Keratinocyte (primary cell): ENCODE measurements at regions not wholly inside any gene's neighbourhood (a gene's known extent, or its start where the extent isn't known, plus 50 kb on each side); places are given as distances from the start of the nearest gene placed in this dataset.

ENCODE experiments used
- DNase-seq: peaks from one replicate; pipeline ENCODE4 v3.0.0-alpha.2; 2011; ENCODE audit warnings: low read depth, missing footprints, low spot score
- FAIRE-seq: peaks from 2 replicates; lab custom pipeline; 2011; peaks lifted over from hg19 to GRCh38; lab: Jason Lieb, UNC
- H2AFZ ChIP-seq: 2 replicates; pipeline ENCODE4 v1.6.0; 2012; ENCODE audit warnings: low read length, control low read depth, inconsistent platforms; ENCODE audit not compliant: control insufficient read depth
- H3K27ac ChIP-seq: 2 replicates; pipeline ENCODE4 v1.5.1; 2011; ENCODE audit warnings: low read length; ENCODE audit not compliant: control insufficient read depth, insufficient read depth
- H3K27me3 ChIP-seq: 3 replicates; pipeline ENCODE4 v1.6.0; 2011; ENCODE audit warnings: low read length; ENCODE audit not compliant: control insufficient read depth, insufficient read depth; ENCODE audit errors: extremely low read depth
- H3K36me3 ChIP-seq, 2 experiments: 2 replicates in 1 of 2; 3 replicates in 1 of 2; pipeline ENCODE4 v1.5.1; 2011; ENCODE audit warnings: low read length in 2 of 2, mild to moderate bottlenecking in 1 of 2; ENCODE audit not compliant: control insufficient read depth in 2 of 2, insufficient read depth in 2 of 2; ENCODE audit errors: extremely low read depth in 1 of 2
- H3K4me1 ChIP-seq: 3 replicates; pipeline ENCODE4 v1.5.1; 2011; ENCODE audit warnings: low read length; ENCODE audit not compliant: control insufficient read depth, insufficient read depth; ENCODE audit errors: extremely low read depth
- H3K4me2 ChIP-seq: 3 replicates; pipeline ENCODE4 v1.6.0; 2011; ENCODE audit warnings: low read depth, low read length; ENCODE audit not compliant: control insufficient read depth, insufficient read depth; ENCODE audit errors: extremely low read depth
- H3K4me3 ChIP-seq, 3 experiments: fragments of 200-600 bp in 1 of 3; sonication (generic) in 1 of 3; 2 replicates in 2 of 3; 3 replicates in 1 of 3; pipeline ENCODE4 v1.5.1; 2011 to 2016; ENCODE audit warnings: low read length in 3 of 3, mild to moderate bottlenecking in 3 of 3, control low read depth in 2 of 3, inconsistent platforms in 1 of 3, low read depth in 1 of 3, mixed read lengths in 1 of 3, mixed run types in 1 of 3, moderate library complexity in 1 of 3; ENCODE audit not compliant: control insufficient read depth in 2 of 3, insufficient read depth in 2 of 3; ENCODE audit errors: extremely low read depth in 1 of 3
- H3K79me2 ChIP-seq: 2 replicates; pipeline ENCODE4 v1.6.0; 2012; ENCODE audit warnings: low read length; ENCODE audit not compliant: control insufficient read depth, insufficient read depth
- H3K9ac ChIP-seq: 3 replicates; pipeline ENCODE4 v1.6.0; 2011; ENCODE audit warnings: low read length; ENCODE audit not compliant: control insufficient read depth, insufficient read depth; ENCODE audit errors: extremely low read depth
- H3K9me1 ChIP-seq: 3 replicates; pipeline ENCODE4 v1.6.0; 2011; ENCODE audit warnings: low read length; ENCODE audit not compliant: control insufficient read depth, insufficient read depth; ENCODE audit errors: extremely low read depth
- H3K9me3 ChIP-seq: 2 replicates; pipeline ENCODE4 v1.5.1; 2012; ENCODE audit warnings: low read depth, low read length; ENCODE audit not compliant: control insufficient read depth
- H4K20me1 ChIP-seq: 3 replicates; pipeline ENCODE4 v1.6.0; 2011; ENCODE audit warnings: low read length; ENCODE audit not compliant: control insufficient read depth, insufficient read depth; ENCODE audit errors: extremely low read depth
- EZH2 ChIP-seq: IDR thresholded peaks from one replicate; pipeline ENCODE4 v1.6.1; 2012; ENCODE audit warnings: inconsistent platforms, mild to moderate bottlenecking, low read length, moderate library complexity
- dilution Hi-C: fragments of 300-500 bp; cut with MboI; formaldehyde crosslinking; loops from one replicate; pipeline ENCODE4 v1.7.0; 2020; ENCODE audit warnings: low sequenced_read_pairs; ENCODE audit not compliant: extremely low pct_ligation_motif_present
- TF ChIP-seq, protein P1 (sequence below), 3 experiments: IDR thresholded peaks in 1 of 3; conservative IDR thresholded peaks in 1 of 3; optimal IDR thresholded peaks in 1 of 3; 2 replicates in 2 of 3; 3 replicates in 1 of 3; pipeline versions ENCODE3 to v1.5.1; 2011; ENCODE audit warnings: low read length in 3 of 3, mild to moderate bottlenecking in 3 of 3, moderate library complexity in 2 of 3, control low read depth in 1 of 3, inconsistent platforms in 1 of 3; ENCODE audit not compliant: insufficient read depth in 2 of 3; ENCODE audit errors: extremely low read depth in 1 of 3

DNA sequence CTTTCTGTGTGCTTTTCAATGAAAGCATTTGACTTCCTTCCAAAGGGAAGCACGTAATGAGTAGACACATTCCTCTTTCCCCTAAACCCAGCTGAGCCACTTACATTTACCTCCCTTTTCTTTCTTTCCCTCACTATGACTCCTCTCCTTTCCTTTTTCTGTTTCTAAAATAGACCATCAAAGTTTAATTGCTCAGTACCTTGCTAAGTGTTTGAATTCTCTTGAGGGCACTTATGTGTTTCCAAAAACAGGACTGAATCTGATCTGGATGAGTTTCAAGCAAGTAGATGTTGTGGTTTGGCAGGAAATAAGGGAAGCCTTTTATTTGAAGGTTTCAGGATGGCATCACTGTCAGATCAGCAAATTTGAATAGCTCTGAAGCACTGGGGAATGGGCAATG, 396.2 kb downstream of the REEP3 start:
- Histone ChIP-seq H2AFZ (no peak overlapping the region), H3K9me3 (no peaks in the 10 kb centered on the region), H3K4me1 (no peaks in the 10 kb centered on the region), H3K79me2 (no peaks in the 10 kb centered on the region), H3K27me3 (no peaks in the 10 kb centered on the region), H3K9me1 (no peaks in the 10 kb centered on the region), H3K4me3 (no peak overlapping the region), H4K20me1 (no peaks in the 10 kb centered on the region), H3K9ac (no peak overlapping the region), H3K27ac (no peak overlapping the region), H3K4me2 (no peak overlapping the region), H3K36me3 (no peaks in the 10 kb centered on the region)
- DNase-seq (no peak), FAIRE-seq (no peak)
- no peak for TF ChIP-seq EZH2
- TF ChIP-seq, protein P1, sequence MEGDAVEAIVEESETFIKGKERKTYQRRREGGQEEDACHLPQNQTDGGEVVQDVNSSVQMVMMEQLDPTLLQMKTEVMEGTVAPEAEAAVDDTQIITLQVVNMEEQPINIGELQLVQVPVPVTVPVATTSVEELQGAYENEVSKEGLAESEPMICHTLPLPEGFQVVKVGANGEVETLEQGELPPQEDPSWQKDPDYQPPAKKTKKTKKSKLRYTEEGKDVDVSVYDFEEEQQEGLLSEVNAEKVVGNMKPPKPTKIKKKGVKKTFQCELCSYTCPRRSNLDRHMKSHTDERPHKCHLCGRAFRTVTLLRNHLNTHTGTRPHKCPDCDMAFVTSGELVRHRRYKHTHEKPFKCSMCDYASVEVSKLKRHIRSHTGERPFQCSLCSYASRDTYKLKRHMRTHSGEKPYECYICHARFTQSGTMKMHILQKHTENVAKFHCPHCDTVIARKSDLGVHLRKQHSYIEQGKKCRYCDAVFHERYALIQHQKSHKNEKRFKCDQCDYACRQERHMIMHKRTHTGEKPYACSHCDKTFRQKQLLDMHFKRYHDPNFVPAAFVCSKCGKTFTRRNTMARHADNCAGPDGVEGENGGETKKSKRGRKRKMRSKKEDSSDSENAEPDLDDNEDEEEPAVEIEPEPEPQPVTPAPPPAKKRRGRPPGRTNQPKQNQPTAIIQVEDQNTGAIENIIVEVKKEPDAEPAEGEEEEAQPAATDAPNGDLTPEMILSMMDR (optimal IDR thresholded peaks at IDR 0.05 in 1 of 3, IDR thresholded peaks at IDR 0.05 in 1 of 3, conservative IDR thresholded peaks at IDR 0.05 in 1 of 3; ENCODE audit: extremely low read depth in 1 of 3, insufficient read depth in 2 of 3, low read length in 3 of 3) = no peak
- dilution Hi-C loops = no loop called here

DNA sequence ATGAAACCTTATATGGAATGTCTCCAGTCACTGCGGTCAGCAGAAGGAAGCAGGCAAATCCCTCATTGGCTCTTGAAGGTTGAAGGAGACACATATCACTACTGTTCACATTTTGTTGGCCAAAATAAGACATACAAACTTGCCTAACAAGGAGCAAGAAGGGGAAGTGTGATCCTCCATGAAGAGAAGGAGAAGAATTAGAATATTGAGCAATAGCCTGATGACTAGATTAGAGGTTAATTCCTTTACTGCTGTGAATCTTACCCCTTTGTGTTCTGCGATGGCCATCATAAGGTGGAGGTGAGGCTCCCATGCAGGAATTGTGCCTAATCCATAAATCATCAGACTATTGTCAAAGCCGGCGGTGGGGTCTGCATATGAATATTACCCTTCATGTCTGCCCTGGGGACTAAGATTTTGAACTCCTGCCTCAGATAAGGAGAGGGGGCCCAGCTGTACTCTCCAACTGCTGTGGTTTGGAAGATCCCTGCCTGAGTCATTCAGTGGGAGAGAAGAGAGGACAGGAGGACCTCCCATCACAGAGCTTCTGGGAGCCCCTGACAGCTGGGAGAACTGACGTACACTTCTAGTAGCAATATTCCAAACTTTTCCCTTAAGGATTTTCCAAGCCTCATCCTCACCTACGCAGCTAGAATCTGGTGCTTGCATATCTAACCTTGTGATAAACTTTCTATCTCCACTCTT, 398.5 kb downstream of the REEP3 start:
- Histone ChIP-seq H4K20me1 (no peaks in the 10 kb centered on the region), H3K79me2 (no peaks in the 10 kb centered on the region), H3K4me1 (no peaks in the 10 kb centered on the region), H3K9ac (no peak overlapping the region), H3K27ac (no peak overlapping the region), H3K36me3 (no peaks in the 10 kb centered on the region), H2AFZ (no peak overlapping the region), H3K9me3 (no peaks in the 10 kb centered on the region), H3K4me3 (no peak overlapping the region), H3K4me2 (no peak overlapping the region), H3K9me1 (no peaks in the 10 kb centered on the region), H3K27me3 (no peaks in the 10 kb centered on the region)
- dilution Hi-C loops = no loop called here
- no peak for TF ChIP-seq EZH2
- no peak for DNase-seq
- no peak for FAIRE-seq

DNA sequence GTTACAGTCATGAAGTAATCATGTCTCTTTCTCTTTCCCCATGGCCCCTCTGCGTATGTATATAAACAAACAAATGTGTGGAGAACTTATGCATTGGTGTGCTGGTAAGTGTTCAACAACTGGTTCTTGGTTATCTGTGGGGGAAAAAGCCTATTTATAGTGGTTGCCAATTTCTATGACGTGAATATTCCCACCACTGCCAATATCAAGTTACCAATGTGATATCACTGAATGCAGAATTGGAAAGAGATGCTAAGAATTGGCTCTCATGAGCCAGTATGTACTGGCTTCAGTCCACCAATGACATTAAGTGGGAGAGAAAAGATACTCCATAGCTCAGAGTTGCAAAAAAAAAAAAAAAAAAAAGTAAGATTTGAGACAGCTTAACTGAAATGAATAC, 399.7 kb downstream of the REEP3 start:
- DNase-seq = no peak
- TF ChIP-seq, protein P1 (optimal IDR thresholded peaks at IDR 0.05 in 1 of 3, IDR thresholded peaks at IDR 0.05 in 1 of 3, conservative IDR thresholded peaks at IDR 0.05 in 1 of 3; ENCODE audit: extremely low read depth in 1 of 3, insufficient read depth in 2 of 3, low read length in 3 of 3) = no peak
- no peak for TF ChIP-seq EZH2
- no peaks in the 10 kb centered on the region for H3K27me3 ChIP-seq
- H3K9me3 ChIP-seq = no peaks in the 10 kb centered on the region
- H3K4me1 ChIP-seq = no peaks in the 10 kb centered on the region
- H3K4me2 ChIP-seq = no peak overlapping the region
- no peaks in the 10 kb centered on the region for H3K9me1 ChIP-seq
- no peaks in the 10 kb centered on the region for H3K79me2 ChIP-seq
- dilution Hi-C loops = no loop called here
- no peak for FAIRE-seq
- no peaks in the 10 kb centered on the region for H4K20me1 ChIP-seq
- H2AFZ ChIP-seq = no peak overlapping the region
- no peak overlapping the region for H3K27ac ChIP-seq
- no peak overlapping the region for H3K9ac ChIP-seq
- H3K36me3 ChIP-seq = no peaks in the 10 kb centered on the region
- no peak overlapping the region for H3K4me3 ChIP-seq
